Caco-2 (cell line): ENCODE measurements at regions not wholly inside any gene's neighbourhood (a gene's known extent, or its start where the extent isn't known, plus 50 kb on each side); places are given as distances from the start of the nearest gene placed in this dataset.

ENCODE experiments used
- BruUV-seq: library from RNA; stranded (reverse); fragments of 400-500 nt; replicated peaks from 2 replicates; lab custom pipeline; 2021; lab: Mats Ljungman, UMichigan
- CTCF ChIA-PET: fragments of 300-600 bp; sonication (Branson Sonifier 250); formaldehyde crosslinking; loops from one replicate; lab custom pipeline; 2022; ENCODE audit warnings: antibody characterized with exemption; lab: Charles Lee
- POLR2A ChIA-PET: fragments of 300-600 bp; sonication (Branson Sonifier 250); formaldehyde crosslinking; loops from one replicate; lab custom pipeline; 2022; ENCODE audit warnings: antibody characterized with exemption; lab: Charles Lee
- DNase-seq, 2 experiments: peaks; one replicate each; pipeline versions ENCODE4 v3.0.0 to v3.0.0-alpha.2; 2020 to 2022
- H3K27me3 ChIP-seq: replicated peaks from 2 replicates; pipeline ENCODE4 v1.6.0; 2011; ENCODE audit warnings: low read length; ENCODE audit not compliant: control insufficient read depth, insufficient read depth
- H3K36me3 ChIP-seq: 2 replicates; pipeline ENCODE4 v1.5.1; 2011; ENCODE audit warnings: low read length; ENCODE audit not compliant: control insufficient read depth, insufficient read depth
- H3K4me1 ChIP-seq: fragments of 250-450 bp; sonication (Bioruptor Pico); 2 replicates; pipeline ENCODE4 v1.5.1; 2020; ENCODE audit warnings: mild to moderate bottlenecking
- H3K4me3 ChIP-seq: 2 replicates; pipeline ENCODE4 v1.5.1; 2011; ENCODE audit warnings: low read depth, mild to moderate bottlenecking, control low read depth, low read length
- H3K9me3 ChIP-seq: fragments of 250-450 bp; sonication (Bioruptor Pico); 2 replicates; pipeline ENCODE4 v1.5.1; 2020; ENCODE audit warnings: mild to moderate bottlenecking, moderate library complexity
- H3K27ac Mint-ChIP-seq: one replicate; pipeline ENCODE4 v1.8.0; 2022; ENCODE audit warnings: mixed read lengths; ENCODE audit not compliant: unreplicated experiment
- H3K27me3 Mint-ChIP-seq: one replicate; pipeline ENCODE4 v1.8.0; 2022; ENCODE audit warnings: mixed read lengths; ENCODE audit not compliant: insufficient read depth, unreplicated experiment
- H3K36me3 Mint-ChIP-seq: one replicate; pipeline ENCODE4 v1.8.0; 2022; ENCODE audit warnings: mild to moderate bottlenecking, mixed read lengths; ENCODE audit not compliant: insufficient read depth, unreplicated experiment
- H3K4me1 Mint-ChIP-seq: one replicate; pipeline ENCODE4 v1.8.0; 2022; ENCODE audit warnings: low read depth, mixed read lengths; ENCODE audit not compliant: unreplicated experiment
- H3K4me3 Mint-ChIP-seq: one replicate; pipeline ENCODE4 v1.8.0; 2022; ENCODE audit warnings: mild to moderate bottlenecking, moderate library complexity, mixed read lengths; ENCODE audit not compliant: unreplicated experiment
- H3K9me3 Mint-ChIP-seq: one replicate; pipeline ENCODE4 v1.8.0; 2022; ENCODE audit warnings: mixed read lengths; ENCODE audit not compliant: unreplicated experiment
- CTCF ChIP-seq, 2 experiments: fragments of 200-600 bp in 1 of 2; IDR thresholded peaks; 1 replicate in 1 of 2; 2 replicates in 1 of 2; pipeline versions ENCODE4 v1.5.1 to v1.8.0; 2011 to 2022; ENCODE audit warnings: antibody characterized with exemption in 1 of 2, control low read depth in 1 of 2, inconsistent platforms in 1 of 2, low read depth in 1 of 2, low read length in 1 of 2, mild to moderate bottlenecking in 1 of 2, moderate library complexity in 1 of 2; ENCODE audit not compliant: insufficient read depth in 1 of 2, severe bottlenecking in 1 of 2, unreplicated experiment in 1 of 2
- intact Hi-C: fragments of 100-400 bp; cut with micrococcal nuclease; formaldehyde crosslinking; loops from one replicate; pipeline ENCODE4 v1.10.0; 2022; ENCODE audit not compliant: unreplicated experiment

DNA sequence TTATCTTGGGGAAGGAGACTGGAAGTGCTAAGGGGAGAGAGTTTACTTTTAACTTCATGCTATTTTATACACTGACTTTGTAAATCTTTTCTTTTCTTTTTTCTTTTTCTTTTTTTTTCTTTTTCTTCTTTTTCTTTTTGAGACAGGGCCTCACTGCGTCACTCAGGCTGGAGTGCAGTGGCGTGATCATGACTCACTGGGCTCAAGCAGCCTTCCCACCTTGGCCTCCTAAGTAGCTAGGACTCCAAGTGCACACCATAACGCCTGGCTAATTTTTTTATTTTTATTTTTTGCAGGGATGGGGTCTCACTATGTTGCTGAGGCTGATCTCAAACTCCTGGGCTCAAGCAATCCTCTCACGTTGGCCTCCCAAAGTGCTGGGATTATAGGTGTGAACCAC lies 294.6 kb upstream of the PRICKLE1 start:
- Mint-ChIP-seq H3K4me1 (peaks cover 12% of the 10 kb centered on the region), H3K36me3 (no peaks in the 10 kb centered on the region), H3K27ac (no peak overlapping the region), H3K4me3 (no peak overlapping the region), H3K9me3 (peaks cover 11% of the 10 kb centered on the region), H3K27me3 (no peaks in the 10 kb centered on the region)
- no peaks in the 10 kb centered on the region for H3K27me3 ChIP-seq
- ChIA-PET CTCF (no interaction called here), POLR2A (no interaction called here)
- BruUV-seq, result no TSS peak
- no peak for DNase-seq
- peaks cover 7% of the 10 kb centered on the region for H3K9me3 ChIP-seq
- H3K4me1 ChIP-seq, result no peaks in the 10 kb centered on the region
- H3K36me3 ChIP-seq, result no peaks in the 10 kb centered on the region
- intact Hi-C loops, result no loop called here
- no peak for TF ChIP-seq CTCF (IDR thresholded peaks at IDR 0.05; ENCODE audit: insufficient read depth in 1 of 2, low read depth in 1 of 2, low read length in 1 of 2, severe bottlenecking in 1 of 2, unreplicated experiment in 1 of 2)
- H3K4me3 ChIP-seq, result no peak overlapping the region

DNA sequence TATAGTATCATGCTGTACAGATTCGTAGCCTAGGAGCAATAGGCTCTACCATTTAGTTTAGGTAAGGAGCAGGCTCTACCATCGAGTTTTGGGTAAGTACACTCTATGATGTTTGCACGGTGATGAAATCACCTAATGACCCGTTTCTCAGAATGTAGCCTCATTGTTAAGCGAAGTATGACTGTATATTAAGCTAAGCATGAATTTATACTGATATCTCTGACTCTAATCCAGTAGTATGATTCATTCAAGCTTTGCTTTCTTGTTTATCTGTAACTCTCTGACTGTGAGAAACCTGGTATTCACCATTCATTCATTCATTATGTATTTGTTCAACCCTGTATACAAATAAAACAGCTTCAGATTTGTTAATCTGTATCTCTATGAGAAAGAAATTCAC lies 283.9 kb upstream of the PRICKLE1 start:
- H3K4me1 ChIP-seq, result no peaks in the 10 kb centered on the region
- Mint-ChIP-seq H3K4me3 (no peak overlapping the region), H3K27me3 (no peaks in the 10 kb centered on the region), H3K9me3 (peaks cover 9% of the 10 kb centered on the region), H3K4me1 (no peaks in the 10 kb centered on the region), H3K36me3 (no peaks in the 10 kb centered on the region), H3K27ac (no peak overlapping the region)
- no peaks in the 10 kb centered on the region for H3K9me3 ChIP-seq
- no peak for TF ChIP-seq CTCF (IDR thresholded peaks at IDR 0.05; ENCODE audit: insufficient read depth in 1 of 2, low read depth in 1 of 2, low read length in 1 of 2, severe bottlenecking in 1 of 2, unreplicated experiment in 1 of 2)
- no peak for DNase-seq
- BruUV-seq, result no TSS peak
- H3K36me3 ChIP-seq, result no peaks in the 10 kb centered on the region
- H3K27me3 ChIP-seq, result no peaks in the 10 kb centered on the region
- H3K4me3 ChIP-seq, result no peak overlapping the region
- POLR2A ChIA-PET, result no interaction called here
- intact Hi-C loops, result no loop called here
- CTCF ChIA-PET, result no interaction called here

DNA sequence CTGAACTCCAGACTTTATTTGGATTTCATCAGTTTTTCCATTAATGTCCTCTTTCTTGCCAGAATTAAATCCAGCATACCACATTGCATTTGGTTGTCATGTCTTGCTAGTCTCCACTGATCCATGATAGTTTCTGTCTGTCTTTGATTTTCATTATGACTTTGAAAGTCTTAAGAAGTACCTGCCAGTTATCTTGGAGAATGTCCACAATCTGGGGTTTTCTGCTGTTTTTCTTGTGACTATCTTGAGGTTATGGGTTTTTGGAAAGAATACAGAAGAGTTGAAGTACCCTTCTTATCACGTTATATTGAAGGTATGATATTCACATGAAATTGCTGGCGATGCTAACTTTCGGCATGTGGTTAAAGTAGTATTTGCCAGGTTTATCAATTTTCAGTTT lies 282.3 kb upstream of the PRICKLE1 start:
- H3K4me3 ChIP-seq, result no peak overlapping the region
- no peaks in the 10 kb centered on the region for H3K27me3 Mint-ChIP-seq
- CTCF ChIA-PET, result no interaction called here

More for the DNA sequence above, 282.3 kb upstream of the PRICKLE1 start:
- no TSS peak for BruUV-seq
- H3K4me3 Mint-ChIP-seq, result no peak overlapping the region
- POLR2A ChIA-PET, result no interaction called here
- no peaks in the 10 kb centered on the region for H3K4me1 Mint-ChIP-seq
- H3K9me3 Mint-ChIP-seq, result no peaks in the 10 kb centered on the region
- H3K27me3 ChIP-seq, result no peaks in the 10 kb centered on the region
- no peak for TF ChIP-seq CTCF (IDR thresholded peaks at IDR 0.05; ENCODE audit: insufficient read depth in 1 of 2, low read depth in 1 of 2, low read length in 1 of 2, severe bottlenecking in 1 of 2, unreplicated experiment in 1 of 2)
- H3K27ac Mint-ChIP-seq, result no peak overlapping the region
- intact Hi-C loops, result no loop called here
- DNase-seq, result no peak
- H3K36me3 ChIP-seq, result no peaks in the 10 kb centered on the region
- no peaks in the 10 kb centered on the region for H3K4me1 ChIP-seq
- H3K36me3 Mint-ChIP-seq, result no peaks in the 10 kb centered on the region
- H3K9me3 ChIP-seq, result no peaks in the 10 kb centered on the region
